ENCODE measurements at regions not wholly inside any gene's neighbourhood (a gene's known extent, or its start where the extent isn't known, plus 50 kb on each side); places are given as distances from the start of the nearest gene placed in this dataset.

DNA sequence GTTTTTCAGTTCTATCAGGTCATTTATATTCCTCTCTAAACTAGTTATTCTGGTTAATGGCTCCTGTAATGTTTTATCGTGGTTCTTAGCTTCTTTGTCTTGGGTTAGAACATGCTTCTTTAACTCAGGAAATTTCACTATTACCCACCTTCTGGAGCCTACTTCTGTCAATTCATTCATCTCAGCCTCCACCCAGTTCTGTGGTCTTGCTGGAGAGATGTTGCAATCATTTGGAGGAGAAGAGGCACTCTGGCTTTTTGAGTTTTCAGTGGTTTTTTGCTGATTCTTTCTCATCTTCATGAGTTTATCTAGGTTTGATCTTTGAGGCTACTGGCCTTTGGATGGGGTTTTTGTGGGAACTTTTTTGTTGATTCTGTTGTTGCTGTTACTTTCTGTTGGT lies 213.0 kb downstream of the BRINP2 start (continued):
- no peak for TF ChIP-seq CREBL2 (CRISPR knock-in tag; IDR thresholded peaks at IDR 0.05; ENCODE audit: borderline replicate concordance)

DNA sequence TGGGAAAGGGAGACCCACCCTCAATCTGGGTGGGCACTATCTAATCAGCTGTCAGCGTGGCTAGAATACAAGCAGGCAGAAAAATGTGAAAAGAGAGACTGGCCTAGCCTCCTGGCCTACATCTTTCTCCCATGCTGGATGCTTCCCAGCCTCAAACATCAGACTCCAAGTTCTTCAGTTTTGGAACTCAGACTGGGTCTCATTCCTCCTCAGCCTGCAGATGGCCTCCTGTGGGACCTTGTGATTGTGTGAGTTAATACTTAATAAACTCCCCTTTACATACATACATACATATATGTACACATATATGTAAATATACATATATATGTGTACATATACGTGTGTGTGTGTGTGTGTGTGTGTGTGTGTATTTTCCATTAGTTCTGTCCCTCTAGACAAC lies 207.1 kb downstream of the BRINP2 start:
- FAIRE-seq = no peak

More for the DNA sequence above, 207.1 kb downstream of the BRINP2 start:
- H3K4me1 ChIP-seq (ENCODE audit: insufficient read depth, low read length) = no peaks in the 10 kb centered on the region
- POLR2A ChIA-PET = no interaction called here
- no peak overlapping the region for H3K4me2 ChIP-seq (ENCODE audit: low read depth, low read length)
- H3K36me3 ChIP-seq (replicated peaks in 1 of 2; ENCODE audit: control insufficient read depth in 1 of 2, insufficient read depth in 2 of 2, low read length in 2 of 2) = no peaks in the 10 kb centered on the region
- H3K4me3 ChIP-seq (replicated peaks in 1 of 3; ENCODE audit: insufficient read depth in 1 of 3, low read depth in 2 of 3, low read length in 3 of 3) = no peak overlapping the region
- H3K9ac ChIP-seq (ENCODE audit: insufficient read depth, low read depth, low read length) = no peak overlapping the region
- intact Hi-C loops (cut with micrococcal nuclease; ENCODE audit: unreplicated experiment) (no loop called here), in situ Hi-C loops (cut with HindIII; ENCODE audit: extremely low pct_ligation_motif_present, low pct_unique_long_range_greater_than_20kb) (no loop called here)
- 0% methylated on average over 2 of the region's 2 CpGs for whole genome bisulfite sequencing (ENCODE audit: low lambda C conversion rate)
- TF ChIP-seq NAIF1 (CRISPR knock-in tag; IDR thresholded peaks at IDR 0.05; ENCODE audit: borderline replicate concordance) (no peak), ZC3H4 (CRISPR knock-in tag; IDR thresholded peaks at IDR 0.05; ENCODE audit: borderline replicate concordance) (no peak), RBM39 (IDR thresholded peaks at IDR 0.05; ENCODE audit: low read depth, low read length, poor library complexity, severe bottlenecking) (no peak), TFDP2 (CRISPR knock-in tag; IDR thresholded peaks at IDR 0.05) (no peak), ZNF562 (CRISPR knock-in tag; IDR thresholded peaks at IDR 0.05; ENCODE audit: borderline replicate concordance) (no peak), THYN1 (CRISPR knock-in tag; IDR thresholded peaks at IDR 0.05; ENCODE audit: borderline replicate concordance, low read depth) (no peak), KAT8 (CRISPR knock-in tag; IDR thresholded peaks at IDR 0.05) (no peak), ZNF790 (CRISPR knock-in tag; IDR thresholded peaks at IDR 0.05; ENCODE audit: borderline replicate concordance) (no peak), RFX5 (IDR thresholded peaks at IDR 0.05; ENCODE audit: low read depth, low read length) (no peak), SNAPC4 (CRISPR knock-in tag; IDR thresholded peaks at IDR 0.05) (no peak), ZFY (CRISPR knock-in tag; IDR thresholded peaks at IDR 0.05) (no peak), E2F5 (CRISPR knock-in tag; conservative IDR thresholded peaks at IDR 0.05) (no peak), PRPF4 (IDR thresholded peaks at IDR 0.05; ENCODE audit: low read depth, low read length, poor library complexity, severe bottlenecking) (no peak)
- no peaks in the 10 kb centered on the region for H3K9me3 ChIP-seq (ENCODE audit: low read length)
- no peaks in the 10 kb centered on the region for H3K79me2 ChIP-seq (ENCODE audit: insufficient read depth, low read length)
- H4K20me1 ChIP-seq (ENCODE audit: insufficient read depth, low read length) = no peaks in the 10 kb centered on the region
- CTCF ChIA-PET (ENCODE audit: low intra/inter-chr PET ratio, low total read pairs) = no interaction called here
- ATAC-seq (no peak), DNase-seq (ENCODE audit: low spot score) (no peak)
- no peak overlapping the region for H2AFZ ChIP-seq (ENCODE audit: low read length)
- H3K27ac ChIP-seq (ENCODE audit: extremely low read length, insufficient read depth, low read length) = no peak overlapping the region
- H3K27me3 ChIP-seq (ENCODE audit: control insufficient read depth in 1 of 2, insufficient read depth in 2 of 2, low read length in 2 of 2) = no peaks in the 10 kb centered on the region
- BruUV-seq (replicated peaks) = no TSS peak

All from HepG2 (cell line).